Superior temporal gyrus (tissue), 1 donor: ENCODE measurements at regions not wholly inside any gene's neighbourhood (a gene's known extent, or its start where the extent isn't known, plus 50 kb on each side); places are given as distances from the start of the nearest gene placed in this dataset.
A peak's percentile ranks its signal among the peaks of the same experiment; 100 is the strongest.
"Not testable (repeated sequence)": the region's sequence is repeated elsewhere in the genome, so short reads cannot be mapped to it uniquely, and the experiment has no call there.

Experiments
- DNase-seq: peaks from one replicate; pipeline ENCODE4 v3.0.0-alpha.2; 2016; ENCODE audit errors: extremely low spot score

- no peak for DNase-seq
Measured at GRCh38 chr9:33690143-33690933, 105.0 kb upstream of the PRSS3 start.

DNA sequence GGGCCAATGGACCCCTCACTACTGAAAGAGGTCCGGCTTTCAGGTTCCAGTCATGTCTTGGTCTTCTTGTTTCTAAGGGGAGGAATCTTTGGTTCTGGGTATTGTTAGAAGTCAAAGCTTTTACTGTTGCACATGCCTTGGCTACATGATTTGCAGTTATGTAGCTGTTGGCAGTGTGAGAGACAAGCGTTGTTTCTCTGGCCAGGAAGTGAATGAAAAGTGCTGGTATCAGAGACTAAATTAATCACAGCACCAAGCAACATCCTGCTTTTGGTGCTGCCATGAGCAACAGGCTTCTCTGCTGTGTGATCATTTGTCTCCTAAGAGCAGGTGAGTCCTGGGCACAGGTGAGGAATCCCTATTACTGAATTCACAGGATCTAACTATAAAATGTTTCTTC, 100.1 kb upstream of the PRSS3 start:
- no peak for DNase-seq

DNA sequence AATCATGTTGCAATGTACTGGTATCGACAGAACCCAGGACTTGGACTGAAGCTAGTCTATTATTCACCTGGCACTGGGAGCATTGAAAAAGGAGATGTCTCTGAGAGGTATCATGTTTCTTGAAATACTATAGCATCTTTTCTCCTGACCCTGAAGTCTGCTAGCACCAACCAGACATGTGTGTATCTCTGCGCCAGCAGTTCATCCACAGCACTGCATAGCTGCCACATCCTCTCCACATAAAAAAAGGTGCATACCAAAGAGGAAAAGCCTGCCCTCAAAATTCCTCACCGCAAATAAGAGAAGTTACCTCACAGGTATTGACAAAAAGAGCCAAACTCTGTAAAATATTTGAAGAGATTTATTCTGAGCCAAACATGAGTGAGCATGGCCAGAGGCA, 99.5 kb upstream of the PRSS3 start:
- DNase-seq, result no peak

GRCh38 chr9:33697171-33697570, 98.2 kb upstream of the PRSS3 start:
- DNase-seq, result no peak

GRCh38 chr9:33698267-33698666, 97.1 kb upstream of the PRSS3 start:
- no peak for DNase-seq

DNA sequence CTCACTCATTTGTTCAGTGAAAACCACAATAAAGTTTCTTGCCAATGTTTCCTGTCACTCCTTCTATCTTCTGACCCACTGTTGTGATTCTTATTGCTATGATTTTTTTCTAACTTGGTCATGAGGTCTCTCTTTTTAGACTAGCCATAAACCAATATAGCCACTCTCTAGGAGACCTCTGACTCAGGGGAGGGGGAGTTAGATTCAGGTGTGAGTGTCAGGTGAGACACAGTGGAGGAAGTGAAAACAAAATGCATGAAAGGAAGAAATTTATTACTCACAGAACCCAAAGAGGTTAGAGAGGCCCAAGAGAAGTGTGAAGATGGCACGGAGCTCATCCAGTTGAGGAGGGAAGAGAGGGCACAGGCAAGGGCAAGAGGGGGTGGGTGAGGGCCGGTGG, 94.4 kb upstream of the PRSS3 start:
- not testable (repeated sequence) for DNase-seq

DNA sequence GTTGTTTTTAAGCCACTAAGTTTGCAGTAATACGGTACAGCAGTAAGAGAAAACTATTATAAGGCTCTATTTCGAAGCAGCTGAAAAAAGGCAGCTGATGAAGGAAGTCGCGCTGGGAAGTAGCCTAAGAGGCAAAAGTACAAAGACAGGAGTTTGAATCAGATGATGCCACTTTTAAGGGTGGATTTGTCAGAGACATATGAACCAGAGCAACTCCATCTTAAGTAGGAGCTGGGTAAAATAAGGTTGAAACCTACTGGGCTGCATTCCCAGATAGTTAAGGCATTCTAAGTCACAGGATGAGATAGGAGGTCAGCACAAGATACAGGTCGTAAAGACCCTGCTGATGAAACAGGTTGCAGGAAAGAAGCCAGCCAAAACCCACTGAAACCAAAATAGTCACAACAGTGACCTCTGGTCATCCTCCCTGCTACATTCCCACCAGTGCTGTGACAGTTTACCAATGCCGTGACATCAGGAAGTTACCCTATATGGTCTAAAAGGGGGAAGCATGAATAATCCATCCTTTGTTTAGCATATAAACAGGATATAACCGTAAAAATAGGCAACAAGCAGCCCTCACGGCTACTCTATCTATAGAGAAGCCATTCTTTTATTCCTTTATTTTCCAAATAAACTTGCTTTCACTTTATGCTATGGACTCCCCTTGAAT, 91.8 kb upstream of the PRSS3 start:
- DNase-seq, result no peak

- not testable (repeated sequence) for DNase-seq
Measured at GRCh38 chr9:33705440-33705839, 89.9 kb upstream of the PRSS3 start.

GRCh38 chr9:33708441-33708840, 86.9 kb upstream of the PRSS3 start:
- DNase-seq, result no peak

GRCh38 chr9:33709269-33709668, 86.1 kb upstream of the PRSS3 start:
- DNase-seq, result no peak

DNA sequence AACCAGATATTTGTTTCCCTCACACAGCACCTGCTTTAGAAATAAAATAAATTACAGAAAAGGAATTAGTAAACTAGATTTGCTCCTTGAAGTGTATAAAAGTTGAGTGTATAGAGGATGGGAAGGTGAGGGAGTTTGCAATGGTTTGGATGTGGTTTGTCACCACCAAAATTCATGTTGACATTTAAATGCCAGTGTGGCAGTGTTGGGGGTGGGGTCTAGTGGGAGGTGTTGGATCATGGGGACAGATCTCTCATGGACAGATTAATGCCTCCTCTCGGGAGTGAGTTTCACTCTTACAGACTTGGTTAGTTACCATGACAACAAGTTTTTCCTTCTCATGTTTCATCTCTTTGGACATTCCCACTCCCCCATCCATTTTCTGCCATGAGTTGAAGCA, 83.9 kb upstream of the PRSS3 start:
- DNase-seq, result not testable (repeated sequence)

GRCh38 chr9:33714989-33715388, 80.4 kb upstream of the PRSS3 start:
- DNase-seq, result no peak

- no peak for DNase-seq
Measured at GRCh38 chr9:33718987-33719386, 76.4 kb upstream of the PRSS3 start.

- no peak for DNase-seq
Measured at GRCh38 chr9:33719581-33720374, 75.6 kb upstream of the PRSS3 start.

- peak; percentile 89 for DNase-seq
Measured at GRCh38 chr9:33721674-33722358, 73.5 kb upstream of the PRSS3 start.

DNA sequence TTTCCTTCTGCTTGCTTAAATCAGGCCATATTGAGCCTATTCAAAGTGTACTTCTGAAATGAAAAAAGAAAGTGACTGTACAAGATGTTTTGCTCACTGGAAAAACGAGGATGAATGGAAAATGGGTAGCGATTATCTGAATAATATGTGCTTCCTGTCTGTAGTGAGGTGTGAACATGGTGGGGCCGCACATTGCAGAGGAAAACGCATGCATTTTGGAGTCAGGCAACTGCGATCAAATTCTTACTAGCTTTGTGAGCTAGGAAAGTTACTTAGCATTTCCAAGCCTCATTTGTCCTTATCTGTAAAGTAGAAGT, 73.0 kb upstream of the PRSS3 start:
- DNase-seq, result no peak

- no peak for DNase-seq
Measured at GRCh38 chr9:33728613-33729012, 66.7 kb upstream of the PRSS3 start.

- DNase-seq, result no peak
Measured at GRCh38 chr9:33731142-33731541, 64.2 kb upstream of the PRSS3 start.

- DNase-seq, result no peak
Measured at GRCh38 chr9:33731625-33732024, 63.7 kb upstream of the PRSS3 start.

GRCh38 chr9:33734247-33734940, 61.0 kb upstream of the PRSS3 start:
- not testable (repeated sequence) for DNase-seq
